GM21367 (cell line): ENCODE measurements at regions not wholly inside any gene's neighbourhood (a gene's known extent, or its start where the extent isn't known, plus 50 kb on each side); places are given as distances from the start of the nearest gene placed in this dataset.
"Not testable (repeated sequence)": the region's sequence is repeated elsewhere in the genome, so short reads cannot be mapped to it uniquely, and the experiment has no call there.

Experiments
- ATAC-seq: cut with Tn5 transposase; IDR thresholded peaks from one replicate; pipeline ENCODE4 v1.9.1; 2021; ENCODE audit not compliant: unreplicated experiment

DNA sequence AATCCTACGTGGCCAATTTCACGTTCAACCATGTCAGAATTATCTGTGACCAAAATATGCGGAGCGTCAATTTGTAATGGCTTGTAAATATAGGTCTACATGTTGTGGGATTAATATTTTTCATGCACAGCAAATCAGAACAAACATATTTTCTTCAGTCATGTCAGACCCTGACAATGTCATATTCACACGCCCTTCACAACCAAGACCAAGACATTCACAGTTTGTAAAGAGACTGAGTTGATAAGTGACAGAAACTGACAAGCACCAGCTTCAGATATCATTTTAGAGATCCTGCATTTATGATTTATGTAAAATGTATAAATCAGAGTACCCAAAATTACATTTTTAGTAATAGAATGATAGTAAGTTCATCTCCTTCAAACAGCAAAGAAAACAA, 57.3 kb upstream of the NOVA1 start:
- ATAC-seq, result no peak

DNA sequence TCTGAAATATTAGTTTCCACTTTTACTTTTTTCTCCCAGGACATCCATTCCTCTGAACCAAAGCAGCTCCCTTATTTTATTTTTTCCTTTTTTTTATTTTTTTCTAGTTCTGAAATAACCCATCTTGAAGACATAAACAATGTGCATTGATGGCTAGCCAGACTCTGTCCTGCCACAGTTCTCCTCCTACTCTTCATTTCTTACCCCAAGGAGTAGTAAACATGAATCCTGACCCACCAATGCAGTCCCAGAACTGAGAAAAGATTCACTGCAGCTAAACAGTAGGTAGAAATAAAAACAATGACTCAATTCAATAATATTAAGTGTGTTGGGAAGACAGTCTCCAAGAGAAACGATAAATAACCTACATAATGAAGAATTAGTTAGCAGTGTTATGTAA, 65.7 kb upstream of the NOVA1 start:
- ATAC-seq, result no peak

DNA sequence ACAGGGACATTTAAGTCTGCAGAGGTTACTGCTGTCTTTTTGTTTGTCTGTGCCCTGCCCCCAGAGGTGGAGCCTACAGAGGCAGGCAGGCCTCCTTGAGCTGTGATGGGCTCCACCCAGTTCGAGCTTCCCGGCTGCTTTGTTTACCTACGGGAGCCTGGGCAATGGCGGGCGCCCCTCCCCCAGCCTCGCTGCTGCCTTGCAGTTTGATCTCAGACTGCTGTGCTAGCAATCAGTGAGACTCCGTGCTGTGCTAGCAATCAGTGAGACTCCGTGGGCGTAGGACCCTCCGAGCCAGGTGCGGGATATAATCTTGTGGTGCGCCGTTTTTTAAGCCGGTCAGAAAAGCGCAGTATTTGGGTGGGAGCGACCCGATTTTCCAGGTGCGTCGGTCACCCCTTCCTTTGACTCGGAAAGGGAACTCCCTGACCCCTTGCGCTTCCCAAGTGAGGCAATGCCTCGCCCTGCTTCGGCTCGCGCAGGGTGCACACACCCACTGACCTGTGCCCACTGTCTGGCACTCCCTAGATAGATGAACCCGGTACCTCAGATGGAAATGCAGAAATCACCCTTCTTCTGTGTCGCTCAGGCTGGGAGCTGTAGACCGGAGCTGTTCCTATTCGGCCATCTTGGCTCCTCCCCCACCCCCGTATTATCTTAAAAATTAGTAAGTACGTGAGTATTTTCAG, 81.0 kb upstream of the NOVA1 start:
- not testable (repeated sequence) for ATAC-seq

DNA sequence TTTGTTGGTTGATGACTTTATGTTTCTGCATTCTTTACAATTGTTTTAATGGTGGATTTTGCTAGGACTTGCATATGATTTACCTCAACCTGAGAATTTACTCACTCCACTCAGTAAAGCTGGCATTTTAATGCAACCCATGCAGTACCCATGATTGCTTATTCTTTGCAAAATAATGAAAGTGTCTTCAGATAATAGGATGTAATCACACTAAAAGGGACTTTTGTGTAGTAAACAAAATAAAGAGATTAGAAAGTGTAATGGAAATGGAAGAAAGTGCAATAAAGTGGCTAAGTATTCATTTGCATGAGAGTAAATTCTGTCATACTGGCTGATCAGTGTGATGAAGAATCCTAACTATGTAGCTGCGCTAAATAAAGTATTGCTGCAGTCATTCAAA, 87.6 kb upstream of the NOVA1 start:
- ATAC-seq, result no peak

DNA sequence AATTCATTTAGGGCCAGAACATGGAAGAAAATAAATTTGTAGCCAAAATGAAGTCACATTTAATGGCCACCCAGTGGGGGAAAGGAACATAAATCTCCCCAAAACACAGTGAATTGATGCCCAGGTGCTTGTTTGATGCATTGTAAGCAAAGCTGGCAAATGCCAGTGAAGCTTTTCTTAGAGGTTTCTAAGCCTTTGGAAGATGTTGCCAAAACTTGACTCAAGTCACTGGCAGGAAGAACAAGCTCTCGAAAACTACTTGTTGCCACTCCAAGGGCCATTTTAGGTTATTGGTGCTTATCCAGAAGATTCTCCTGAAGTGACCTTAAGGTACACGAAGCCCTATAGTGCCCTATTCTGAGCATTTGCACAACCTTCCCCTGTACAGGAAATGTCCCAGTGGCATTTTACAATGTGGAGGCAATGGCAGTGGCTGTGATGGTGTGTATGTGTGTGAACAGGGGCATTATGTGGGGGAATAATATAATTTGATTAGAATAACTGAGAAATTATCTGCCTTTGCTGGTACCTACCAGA, 89.5 kb upstream of the NOVA1 start:
- ATAC-seq, result no peak

DNA sequence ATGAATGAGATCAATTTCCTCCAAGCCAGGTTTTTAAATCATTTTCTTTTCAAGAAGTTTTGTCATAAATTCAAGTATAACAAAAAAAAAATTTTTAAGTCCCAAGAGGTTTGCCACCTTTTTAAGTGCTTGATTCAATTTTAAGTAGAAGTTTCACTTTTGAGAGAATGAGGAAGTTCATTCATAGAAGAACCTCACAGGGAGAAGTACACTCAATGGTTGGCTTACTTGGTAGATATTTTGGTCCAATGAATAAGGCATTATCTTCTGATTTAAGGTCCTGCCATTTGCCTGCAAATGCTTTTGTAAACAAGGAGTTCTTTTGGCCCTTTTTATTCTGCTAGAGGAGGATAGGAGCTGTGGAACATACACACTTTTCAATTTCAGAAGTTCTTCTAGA, 96.7 kb upstream of the NOVA1 start:
- no peak for ATAC-seq

DNA sequence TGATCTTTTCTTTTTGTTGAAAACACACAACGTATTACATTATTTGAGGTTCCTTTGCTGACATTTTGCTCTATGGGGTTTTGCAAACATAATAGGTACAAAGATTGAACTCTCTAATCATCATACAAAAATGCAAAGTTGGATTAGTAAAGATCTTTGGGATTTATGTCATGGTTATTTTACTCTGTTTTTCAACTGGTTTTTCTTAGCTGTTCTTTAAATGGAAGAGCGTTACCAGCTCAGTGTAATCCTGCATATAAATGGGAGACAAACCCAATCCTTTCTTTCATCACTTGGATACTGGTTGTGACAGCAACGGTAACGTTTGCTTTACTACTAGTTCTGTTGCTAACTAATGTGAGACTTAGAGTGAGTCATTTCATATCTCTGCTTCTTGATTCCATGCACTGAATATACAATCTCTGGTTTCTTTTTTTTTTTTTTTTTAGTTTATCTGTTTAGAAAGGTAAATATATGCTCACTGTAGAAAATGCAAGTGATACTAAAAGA, 104.9 kb upstream of the NOVA1 start:
- ATAC-seq, result no peak

DNA sequence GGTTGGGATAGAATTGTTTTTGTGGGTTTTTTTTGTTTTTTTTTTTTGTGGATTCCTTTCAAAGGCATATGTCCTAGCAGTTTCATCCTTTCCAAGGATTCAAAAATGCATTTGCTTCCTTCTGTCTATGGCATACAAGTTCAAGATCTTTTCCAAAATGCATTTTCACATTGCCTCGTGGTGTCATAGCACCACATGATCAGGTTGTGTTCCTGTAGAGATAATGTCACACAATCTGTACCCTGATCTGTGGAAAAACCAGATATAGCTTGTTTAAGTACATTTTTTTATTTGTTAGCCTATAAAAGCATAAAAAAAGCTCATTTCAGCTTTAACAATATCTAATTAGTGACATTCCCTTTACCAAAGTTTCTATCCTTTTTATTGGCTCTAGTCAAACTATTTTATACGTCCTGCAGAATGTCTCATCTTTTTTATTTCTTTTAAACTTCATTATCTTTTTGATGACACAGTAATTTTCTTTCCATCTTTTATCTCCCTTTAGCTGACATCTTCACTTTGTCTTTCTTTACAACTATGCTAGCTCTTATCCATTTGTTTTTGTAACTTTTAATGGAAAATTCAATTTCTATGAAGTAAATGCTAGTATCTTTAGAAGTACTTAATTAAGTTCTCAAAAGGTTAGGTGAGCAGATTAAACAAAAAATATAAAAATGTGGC, 106.0 kb upstream of the NOVA1 start:
- ATAC-seq, result no peak

DNA sequence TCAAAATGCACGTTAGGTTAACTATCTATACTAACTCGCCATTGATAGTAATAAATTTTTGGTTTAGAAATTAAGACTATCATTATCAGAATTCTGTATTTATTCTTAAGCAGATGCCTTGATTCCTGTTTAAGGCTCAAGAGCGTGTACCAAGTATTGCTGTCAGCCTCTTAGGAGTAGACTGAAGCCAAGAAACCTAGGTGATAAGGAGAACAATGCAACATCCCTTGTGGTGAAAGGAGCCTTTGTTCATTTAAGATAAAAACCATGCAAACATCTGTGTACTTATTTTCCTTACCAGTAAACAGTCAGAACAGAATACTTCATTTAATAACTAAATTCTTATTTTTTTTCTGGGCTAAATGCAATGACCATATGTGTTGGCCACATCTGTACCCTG, 109.4 kb upstream of the NOVA1 start:
- no peak for ATAC-seq

DNA sequence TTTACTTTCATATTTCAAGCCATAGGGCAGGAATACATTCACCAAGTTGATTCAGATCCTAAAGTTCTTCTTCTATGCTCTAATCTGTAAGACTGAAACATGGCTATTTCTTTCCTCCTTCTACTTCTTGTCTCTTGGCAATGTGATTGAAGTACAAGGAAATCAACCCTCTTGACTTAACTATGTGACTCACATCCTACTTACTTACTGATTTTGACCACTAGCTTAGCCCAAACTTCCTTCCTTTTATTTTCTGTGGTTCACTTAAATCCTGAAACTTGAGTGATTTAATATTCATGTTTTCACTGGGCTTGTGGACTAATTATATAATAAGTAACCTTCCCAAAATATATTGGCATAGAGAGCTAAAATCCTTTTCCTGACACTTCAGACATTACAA, 111.2 kb upstream of the NOVA1 start:
- ATAC-seq, result no peak

DNA sequence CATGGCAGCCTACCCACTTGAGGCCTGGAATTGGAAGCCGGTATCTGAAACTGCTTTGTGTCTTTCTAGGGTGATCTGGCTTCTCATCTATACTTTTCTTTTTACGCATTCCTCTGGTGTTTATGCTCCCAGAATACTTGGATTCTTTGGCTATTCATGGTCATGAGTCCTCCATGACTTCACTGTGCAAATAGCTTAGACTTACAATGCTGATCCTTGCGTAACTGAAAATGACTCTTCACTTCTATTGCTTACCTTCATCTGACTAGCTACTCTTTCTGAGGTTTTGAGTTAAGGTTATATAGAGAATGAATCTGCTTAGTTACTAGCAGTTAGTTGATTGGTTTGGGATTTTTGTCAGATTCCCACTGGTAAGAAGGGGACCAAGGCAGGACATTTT, 121.7 kb upstream of the NOVA1 start:
- no peak for ATAC-seq

DNA sequence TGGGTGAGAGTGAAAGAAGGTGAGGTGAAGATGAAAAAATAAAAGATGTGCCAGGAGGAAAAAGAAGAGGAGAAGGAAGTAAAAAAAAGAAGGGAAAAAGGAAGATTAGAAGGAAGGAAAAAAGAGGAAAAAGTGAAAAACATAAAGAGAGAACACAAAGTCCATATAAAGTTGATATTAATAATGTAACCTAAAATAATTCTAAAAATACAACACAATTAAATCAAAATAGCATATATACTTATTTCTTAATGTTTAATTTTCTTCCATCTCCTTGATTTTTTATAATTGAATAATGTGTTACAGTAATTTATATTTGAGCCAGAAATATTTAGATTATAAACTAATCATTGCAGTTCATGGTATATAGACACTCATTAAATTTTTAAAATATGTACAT, 124.4 kb upstream of the NOVA1 start:
- no peak for ATAC-seq

DNA sequence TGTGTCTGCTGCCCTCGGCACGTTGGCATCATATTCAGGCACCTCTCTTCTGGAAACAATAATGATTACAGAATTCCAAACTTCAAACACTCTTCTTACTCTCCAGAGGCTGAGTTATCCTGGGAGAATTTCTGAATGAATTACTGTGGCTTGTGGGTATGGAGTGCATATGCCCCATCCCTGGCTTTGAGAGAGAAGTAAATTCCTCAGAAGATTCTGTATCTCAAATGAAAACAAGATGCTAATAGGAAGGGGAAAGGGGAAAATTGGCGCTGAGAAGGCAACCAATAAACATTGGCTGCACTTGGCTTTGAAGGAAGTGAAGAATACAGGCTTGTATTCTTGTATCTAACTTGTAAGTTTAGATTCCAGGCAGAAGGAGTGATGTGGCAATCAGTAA, 132.0 kb upstream of the NOVA1 start:
- no peak for ATAC-seq

DNA sequence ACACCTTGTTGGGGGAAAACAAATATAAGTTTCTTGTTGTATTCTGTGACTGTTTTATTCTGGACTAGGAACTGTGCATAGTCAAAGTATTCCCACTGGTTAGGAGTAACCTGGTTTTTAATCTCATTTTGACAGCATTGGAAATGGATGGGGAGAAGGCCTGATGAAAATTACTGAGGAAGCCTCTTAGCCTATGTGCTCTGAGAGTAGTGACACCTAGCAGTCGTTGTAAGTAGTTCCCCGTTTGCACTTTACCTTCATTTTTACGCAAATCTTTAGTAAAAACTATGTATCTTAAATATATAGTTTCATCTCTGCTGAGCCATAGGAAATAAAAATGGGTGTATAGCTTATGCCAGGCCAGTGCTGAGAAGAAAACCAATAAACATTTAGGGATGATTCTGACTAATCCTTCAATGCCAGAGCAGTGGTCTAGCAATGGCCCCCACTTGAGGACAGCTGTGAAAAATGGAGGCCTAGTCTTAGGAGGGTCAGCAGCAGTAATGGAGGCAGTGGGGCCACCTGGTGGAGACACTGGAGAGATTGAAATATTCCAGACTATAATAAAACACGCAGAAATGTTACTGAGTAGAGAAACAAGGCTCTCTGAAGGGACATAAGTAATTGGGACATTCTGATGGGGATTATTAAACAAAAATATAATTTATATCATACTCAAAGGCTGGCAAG, 133.2 kb upstream of the NOVA1 start:
- ATAC-seq, result no peak

DNA sequence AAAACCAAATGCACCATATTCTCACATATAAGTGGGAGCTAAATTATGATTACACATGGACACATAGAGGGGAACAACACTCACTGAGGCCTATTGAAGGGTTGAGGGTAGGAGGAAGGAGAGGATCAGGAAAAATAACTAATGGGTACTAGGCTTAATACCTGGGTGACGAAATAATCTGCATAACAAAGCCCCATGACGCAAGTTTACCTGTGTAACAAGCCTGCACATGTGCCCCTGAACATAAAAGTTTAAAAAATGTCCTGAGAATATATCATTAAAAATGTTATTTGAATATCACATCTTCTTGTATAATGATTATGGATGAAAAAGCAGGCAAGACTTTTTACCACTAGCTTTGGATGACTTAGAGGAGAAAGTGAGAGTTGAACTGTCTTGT, 138.0 kb upstream of the NOVA1 start:
- ATAC-seq, result no peak

DNA sequence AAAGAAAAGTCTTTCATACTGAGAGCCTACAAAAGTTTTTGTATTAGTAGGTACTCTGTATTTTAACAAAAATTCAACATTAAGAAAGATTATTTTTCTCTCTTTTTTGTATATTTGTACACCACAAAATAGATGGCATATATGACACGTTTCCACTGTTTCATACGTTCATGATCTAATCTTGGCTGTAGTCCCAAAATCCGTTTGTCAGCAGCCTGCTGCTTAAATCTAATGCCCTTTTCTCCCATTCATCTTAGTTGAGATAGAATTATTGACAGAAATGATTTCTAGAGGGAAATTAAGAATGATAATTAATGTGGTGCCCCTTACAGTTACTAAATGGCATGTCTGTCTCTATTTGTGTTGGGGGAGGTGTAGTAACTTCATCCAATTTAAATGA, 140.7 kb upstream of the NOVA1 start:
- no peak for ATAC-seq

DNA sequence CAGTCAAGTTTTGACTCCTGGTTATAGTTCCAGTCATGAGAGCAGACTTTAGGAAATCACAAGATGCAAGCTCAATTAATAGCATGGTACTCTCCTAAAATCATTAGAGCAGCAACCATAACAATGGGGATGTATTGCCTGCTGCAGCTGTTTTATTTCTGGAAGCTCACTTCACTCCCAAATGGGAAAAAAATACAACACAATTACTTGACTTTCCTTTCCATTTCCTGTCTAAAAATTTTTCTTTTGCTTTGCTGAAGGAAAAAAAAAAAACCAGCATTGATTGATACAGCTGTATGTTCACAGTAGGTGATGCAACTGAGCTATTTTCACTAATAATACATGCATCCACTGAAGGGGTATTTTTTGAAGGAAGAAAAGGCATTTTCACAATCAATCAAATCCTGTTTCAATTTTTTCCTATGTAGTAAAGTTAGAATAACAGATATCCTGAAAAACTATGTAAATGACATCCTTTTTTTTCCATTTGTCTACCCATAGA, 143.9 kb upstream of the NOVA1 start:
- ATAC-seq, result no peak

DNA sequence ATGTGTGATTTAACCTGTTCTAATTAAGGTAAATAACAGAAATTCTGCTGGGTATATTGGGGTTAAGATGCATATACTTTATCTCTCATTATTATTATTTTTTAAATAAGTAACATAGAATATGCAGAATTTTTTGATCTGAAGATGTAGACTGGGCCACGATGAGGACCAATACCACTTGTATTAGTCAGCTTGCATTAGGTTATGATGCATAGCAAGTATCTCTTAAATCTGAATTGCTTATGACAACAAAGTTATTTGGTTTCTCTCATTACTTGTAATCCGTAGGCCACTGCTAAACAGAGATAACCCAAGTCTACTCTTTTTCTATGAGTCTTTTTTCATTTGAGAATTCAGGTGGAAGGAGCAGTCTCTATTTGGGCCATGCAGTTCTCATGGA, 145.5 kb upstream of the NOVA1 start:
- ATAC-seq, result no peak

DNA sequence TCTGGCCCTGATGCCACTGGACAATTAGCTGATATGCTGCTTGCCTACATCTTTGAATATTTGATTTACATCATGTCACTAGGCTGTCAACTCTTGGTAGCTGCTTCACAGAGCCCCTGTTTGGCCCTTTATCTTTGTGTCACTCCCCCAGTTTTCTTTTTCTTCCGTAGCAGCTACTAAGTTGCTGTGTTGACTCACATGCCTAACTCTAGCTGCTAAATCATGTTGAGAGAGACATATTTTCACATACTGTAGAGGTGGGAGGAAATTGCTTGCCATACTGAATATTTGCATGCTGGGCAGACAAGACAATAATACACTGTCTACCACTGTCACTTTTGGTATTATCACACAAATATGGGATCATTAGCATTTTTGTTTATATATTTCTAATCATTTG, 147.1 kb upstream of the NOVA1 start:
- ATAC-seq, result no peak

DNA sequence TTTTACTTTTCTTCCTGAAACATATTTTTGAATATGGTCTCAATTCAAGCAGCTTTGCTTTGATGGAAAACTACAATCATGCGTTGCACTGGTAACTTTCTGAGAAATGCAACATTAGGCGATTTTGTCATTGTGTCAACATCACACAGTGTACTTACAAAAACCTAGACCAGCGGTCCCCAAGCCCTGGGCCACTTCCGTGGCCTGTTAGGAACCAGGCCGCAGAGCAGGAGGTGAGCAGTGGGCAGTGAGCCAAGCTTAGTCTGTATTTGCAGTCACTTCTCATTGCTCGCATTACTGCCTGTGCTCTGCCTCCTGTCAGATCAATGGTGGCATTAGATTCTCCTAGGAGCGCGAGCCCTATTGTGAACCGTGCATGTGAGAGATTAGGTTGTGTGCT, 163.7 kb upstream of the NOVA1 start:
- no peak for ATAC-seq

DNA sequence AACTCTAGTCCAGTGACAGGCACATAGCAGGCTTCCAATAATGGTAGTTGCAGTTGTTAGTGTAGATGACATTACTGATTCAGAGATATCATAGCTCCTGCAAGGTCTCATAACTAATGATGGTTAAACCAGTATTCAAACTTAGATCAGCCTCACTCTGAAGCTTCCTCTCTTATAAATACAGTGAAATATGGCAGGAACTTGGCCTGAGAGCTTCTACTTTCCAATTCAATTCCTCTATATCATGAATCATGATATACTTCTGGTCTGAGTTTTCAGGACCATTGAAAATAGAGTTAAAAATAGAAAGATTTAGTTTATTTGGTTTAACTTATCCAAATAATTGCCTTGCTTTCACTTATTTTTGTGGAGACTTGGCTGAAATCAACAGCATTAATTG, 167.5 kb upstream of the NOVA1 start:
- no peak for ATAC-seq
